ENCODE measurements at regions not wholly inside any gene's neighbourhood (a gene's known extent, or its start where the extent isn't known, plus 50 kb on each side); places are given as distances from the start of the nearest gene placed in this dataset.
"Not testable (repeated sequence)": the region's sequence is repeated elsewhere in the genome, so short reads cannot be mapped to it uniquely, and the experiment has no call there.

DNA sequence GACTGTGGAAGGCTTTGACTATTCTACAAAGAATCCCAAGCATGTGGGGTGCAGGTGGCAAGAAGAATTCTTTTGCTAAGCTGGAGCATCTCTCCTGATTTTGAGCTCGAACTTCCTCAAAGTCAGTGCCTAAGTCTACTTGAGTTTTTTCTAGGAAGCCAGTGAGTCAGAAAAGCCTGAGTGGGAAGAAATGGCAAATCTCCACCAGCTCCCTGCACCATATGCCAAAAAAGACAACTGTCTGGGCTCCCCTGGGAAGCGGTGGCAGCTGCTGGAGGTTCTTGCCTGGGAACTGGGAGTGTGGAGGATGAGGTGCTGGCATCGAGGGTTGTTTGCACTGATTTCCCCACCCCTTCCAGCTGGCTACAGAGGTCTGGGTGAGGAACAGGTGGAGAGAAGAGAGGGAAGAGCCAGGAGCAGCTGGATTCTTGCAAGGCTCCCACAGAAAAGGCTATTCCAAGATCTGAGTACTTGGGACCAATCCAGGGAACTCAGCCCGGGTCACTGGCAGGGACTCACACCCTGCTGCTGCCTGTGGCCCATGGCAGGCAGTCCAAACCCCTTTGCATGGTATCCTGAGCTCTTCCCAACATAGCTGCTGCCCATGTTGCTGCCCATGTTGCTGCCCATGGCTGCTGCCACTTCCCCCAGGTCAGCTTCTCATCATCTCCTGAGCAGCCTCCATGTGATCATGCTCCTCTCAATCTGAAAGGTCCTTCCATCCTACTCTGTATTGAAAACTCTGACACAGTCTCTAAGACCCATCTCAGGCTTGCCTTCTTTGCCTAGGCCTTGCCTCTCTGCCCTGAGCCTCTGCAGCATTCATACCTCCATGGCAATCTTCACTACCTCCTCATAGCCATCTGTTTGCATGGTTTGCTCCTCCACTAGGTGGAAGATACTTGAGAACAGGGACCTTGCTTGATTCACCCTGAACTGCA, 128.3 kb upstream of the SPATS2L start:
- no peak for DNase-seq

DNA sequence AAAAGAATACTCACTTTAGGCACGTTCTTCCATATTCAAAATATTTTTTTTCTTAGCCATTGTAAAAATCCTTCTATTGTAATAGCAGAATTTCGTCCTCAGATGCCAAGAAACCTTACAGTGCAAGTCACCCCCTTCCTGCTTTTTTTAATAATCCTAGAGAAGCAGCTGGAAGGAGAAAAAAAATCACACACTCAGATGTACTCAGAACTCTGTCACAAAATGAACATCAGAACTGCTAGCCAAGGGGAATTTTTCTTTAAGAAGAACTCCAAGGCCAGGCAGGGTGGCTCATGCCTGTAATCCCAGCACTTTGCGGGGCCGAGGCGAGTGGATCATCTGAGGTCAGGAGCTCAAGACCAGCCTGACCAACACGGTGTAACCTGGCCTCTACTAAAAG, 127.3 kb upstream of the SPATS2L start:
- no peak for DNase-seq

DNA sequence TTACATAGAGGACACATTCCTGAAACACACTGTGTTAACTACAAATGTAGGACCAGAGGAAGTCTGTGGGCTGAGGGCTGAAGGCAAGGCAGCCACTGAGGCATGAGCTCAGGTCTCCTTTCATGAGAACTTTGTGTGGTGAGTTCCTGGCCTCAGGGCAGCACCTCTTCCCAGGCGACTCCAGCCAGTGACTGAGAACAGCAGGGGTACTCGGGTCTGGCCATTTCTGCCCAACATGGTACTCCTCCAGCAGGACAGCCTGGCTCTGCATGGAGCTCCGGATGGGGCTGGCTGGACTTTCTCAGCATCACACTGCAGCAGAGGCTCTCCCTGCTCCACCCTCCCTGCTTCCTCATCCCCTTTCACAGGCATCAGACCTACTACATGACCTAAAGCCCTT, 125.5 kb upstream of the SPATS2L start:
- DNase-seq, result no peak

DNA sequence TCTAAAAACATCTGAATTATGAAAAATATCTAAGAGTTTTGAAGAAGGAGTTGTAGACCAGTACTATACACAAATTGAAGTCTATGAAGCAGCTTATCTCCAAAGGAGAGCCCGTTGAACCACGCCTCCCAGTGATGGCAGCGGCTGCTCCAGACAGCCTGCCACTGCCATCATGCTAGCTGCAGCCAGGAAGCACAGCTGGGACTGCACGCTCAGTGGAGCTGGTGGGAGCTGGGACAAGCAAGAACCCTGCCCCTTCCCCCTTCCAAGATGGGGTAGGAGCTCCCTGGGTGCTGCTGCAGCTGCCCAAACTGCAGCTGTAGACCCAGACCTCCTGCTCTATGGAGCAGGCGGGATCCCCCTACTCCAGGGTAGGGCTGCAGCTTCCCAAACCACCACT, 124.7 kb upstream of the SPATS2L start:
- DNase-seq, result no peak

DNA sequence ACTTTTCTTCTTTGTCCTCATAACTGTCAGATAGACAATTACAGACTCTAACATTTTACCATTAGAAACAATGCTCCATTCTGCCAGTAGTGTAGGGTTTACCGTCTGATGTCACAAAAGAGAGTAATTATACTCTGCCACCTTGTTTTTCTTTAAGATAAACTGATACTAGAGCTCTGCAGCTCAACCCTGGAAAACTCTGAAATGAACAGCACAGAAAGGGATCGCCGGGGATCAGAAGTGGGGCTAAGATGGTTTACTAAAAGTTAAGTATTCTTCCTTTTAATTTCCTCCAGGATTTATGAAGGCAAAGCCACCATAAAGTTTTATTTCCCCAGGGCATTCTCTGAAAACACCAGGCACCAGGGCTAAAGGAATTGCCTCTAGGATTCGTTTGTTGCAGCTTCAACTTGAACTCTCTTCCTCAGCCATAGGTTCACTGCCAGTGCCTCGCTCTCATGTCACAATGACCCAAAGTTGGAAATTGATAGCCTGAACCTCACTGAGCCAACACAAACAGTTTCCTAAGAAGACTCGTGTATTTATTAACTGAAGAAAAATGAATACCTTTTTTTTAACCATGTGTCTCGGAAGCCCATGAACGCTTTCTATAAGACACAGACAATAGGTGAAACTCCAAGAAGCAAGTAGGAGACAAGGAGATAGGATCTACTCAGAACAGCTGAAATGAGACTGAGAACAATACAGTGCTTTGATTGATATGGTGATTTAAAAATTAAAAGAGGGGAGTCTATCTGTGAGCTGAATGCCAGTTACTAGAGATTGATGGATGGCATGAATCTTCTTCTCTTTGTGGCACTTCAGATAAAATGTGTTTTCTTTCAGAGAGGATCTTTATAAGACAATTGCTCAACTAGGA, 121.5 kb upstream of the SPATS2L start:
- DNase-seq, result no peak

DNA sequence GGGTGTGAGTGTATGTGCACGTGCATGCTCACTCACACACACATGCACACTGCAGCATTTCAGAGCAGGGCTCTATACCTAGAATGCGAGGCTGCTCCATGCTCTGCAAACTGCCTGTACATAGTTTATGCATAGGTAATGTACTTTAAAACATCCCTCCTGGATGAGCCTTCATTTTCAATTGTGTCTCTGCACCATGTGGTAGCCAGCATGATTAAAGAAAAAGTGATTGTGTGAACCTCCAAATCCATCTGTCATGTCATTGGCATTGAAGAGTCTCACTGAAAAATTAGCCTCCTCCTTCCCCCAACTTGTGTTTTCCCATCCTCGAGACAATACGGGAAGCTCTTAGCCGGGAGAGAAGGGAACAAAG, 120.9 kb upstream of the SPATS2L start:
- no peak for DNase-seq

DNA sequence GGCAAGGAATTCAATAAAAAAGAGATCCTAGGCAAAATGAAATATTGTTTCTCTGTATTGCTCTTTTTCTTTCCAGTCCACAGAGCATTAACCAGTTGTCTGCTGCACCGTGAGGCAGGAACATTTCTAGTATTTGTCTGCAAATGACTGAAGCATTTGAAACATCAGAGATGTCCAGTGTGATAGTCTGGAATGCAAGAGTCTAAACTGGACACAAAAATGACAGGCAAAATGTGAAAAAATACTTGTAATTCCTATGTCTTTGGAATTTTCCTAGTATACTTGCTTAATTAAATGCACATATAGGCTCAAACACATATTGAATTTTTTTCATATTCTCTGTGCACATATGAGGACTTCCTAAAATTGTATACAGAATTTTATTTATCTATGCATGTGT, 120.5 kb upstream of the SPATS2L start:
- DNase-seq, result no peak

DNA sequence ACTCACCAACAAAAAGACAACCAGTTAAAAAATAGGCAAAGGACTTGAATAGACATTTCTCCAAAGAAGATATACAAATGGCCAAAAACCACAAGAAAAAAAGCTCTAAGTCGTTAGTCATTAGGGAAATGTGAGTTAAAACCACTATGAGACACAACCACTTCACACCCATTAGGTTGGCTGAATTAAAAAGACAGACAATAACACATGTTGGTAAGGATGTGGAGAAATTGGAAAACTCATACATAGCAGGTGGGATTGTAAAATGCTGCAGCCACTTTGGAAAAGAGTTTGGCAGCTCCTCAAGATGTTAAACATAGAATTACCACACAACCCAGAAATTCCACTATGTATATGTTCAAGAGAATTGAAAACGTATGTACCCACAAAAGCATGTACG, 117.6 kb upstream of the SPATS2L start:
- DNase-seq, result peak; percentile 52

DNA sequence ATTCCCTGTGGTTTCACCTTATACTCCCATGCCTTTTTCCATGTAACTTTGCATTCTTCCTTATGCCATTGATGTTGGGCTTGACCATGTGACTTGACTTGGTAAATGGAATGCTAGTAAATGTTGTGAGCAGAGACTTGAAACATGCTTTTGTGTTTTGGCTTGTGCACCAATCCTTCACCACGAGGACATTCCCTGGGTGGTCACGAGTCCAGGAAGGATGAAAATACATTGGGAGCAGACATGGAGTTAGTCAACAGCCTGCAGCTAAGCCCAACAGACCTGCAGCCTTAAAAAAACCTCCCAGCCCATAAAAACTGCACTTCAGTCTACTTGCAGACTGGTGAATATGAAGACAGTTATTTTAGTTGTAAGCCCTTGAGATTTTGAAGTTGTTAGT, 116.5 kb upstream of the SPATS2L start:
- no peak for DNase-seq

DNA sequence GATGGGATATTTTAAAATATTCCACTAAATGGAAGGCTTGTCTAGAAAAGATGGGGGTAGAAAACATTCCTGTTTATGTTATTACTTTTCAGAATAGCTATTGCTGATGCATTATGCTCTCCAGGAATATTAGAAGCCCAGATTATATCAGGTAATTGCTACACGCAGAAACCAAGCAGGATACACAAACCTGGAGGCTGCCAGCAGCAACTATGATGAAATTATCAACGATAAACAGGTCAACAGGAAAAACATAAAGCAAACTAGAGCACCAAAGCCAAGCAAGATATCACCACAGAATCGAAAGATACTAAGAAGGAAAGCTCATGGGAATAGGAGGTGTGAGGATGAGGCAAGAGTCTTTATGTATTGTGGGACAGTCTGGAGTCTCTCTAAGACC, 113.2 kb upstream of the SPATS2L start:
- no peak for DNase-seq

DNA sequence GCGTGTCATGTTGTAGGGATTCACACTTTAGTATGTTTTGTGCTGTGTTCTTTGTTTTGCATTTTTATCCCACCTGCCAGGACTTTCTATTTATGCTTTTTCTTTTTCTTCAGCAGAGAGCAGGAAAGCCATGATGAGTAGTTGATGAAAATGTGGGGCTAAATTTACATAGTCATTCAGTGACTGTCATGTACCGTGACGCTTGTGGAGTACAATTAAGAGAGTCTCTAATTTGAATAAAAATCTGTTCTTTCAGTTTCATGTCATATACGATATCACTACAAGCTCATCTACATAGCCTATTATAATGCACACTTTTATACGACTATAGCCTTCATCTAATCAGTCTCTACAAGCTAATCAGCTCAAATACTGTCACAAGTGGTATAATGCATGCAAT, 112.7 kb upstream of the SPATS2L start:
- no peak for DNase-seq

DNA sequence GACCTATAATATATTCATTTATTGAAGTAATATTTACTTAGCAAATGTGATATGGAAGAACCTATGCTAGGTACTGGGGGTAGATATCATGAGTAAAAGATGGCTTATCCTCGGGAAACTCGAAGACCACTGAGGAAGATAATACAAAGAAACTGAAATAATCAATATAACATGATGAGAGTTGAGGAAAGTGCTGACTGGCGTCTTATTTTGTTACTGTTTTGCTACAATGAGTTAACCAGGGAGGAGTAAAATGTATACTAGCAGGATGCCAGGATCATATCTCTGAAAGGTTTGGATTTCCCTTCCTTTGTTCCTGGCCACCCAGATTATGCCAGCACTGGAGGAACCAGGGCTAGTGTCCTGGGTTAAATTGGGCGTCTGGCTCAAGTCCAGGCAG, 111.7 kb upstream of the SPATS2L start:
- no peak for DNase-seq

DNA sequence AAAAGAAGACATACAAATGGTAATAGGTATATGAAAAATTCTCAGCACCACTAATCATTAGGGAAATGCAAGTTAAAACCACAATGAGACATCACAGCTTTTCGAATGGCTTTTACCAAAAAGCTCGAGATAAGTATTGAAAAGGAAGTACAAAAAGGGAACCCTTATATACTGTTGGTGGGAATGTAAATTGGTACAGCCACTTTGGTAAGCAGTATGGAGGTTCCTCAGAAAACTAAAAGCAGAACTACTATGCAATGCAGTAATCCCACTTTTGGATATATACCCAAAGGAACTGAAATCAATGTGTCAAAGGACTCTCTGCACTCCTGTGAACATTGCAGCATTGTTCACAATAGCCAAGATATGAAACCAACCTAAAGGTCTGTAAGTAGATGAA, 107.5 kb upstream of the SPATS2L start:
- DNase-seq, result peak; percentile 99

DNA sequence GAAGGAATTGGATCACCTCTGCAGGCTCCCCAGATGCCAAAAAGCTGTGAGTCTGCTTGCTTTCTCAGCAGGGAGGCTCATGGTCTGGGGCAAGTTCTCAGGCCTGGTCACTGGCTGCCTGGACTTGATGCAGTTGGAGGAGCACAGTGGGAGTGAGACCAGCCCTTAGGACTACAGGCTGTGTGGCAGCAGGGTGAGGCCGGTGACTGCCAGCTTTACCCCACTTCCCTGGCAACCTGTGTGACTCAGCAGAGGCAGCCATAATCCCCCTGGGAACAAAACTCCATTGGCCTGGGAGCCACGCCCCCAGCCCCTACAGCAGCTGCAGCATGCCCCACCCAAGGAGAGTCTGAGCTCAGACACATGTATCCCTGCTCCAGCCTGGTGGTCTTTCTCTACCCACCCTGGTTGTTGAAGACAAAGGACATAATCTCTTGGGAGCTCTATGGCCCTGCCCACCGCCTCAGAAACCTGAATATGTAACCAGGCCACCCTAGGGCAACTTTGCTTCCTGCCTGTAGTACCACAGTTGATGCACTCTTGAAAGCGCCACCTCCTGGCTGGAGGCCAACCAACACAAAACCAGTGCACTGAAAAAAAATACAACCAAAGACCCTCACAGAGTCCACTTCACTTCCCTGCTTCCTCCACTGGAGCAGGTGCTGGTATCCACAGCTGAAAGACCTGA, 106.8 kb upstream of the SPATS2L start:
- peak; percentile 30 for DNase-seq

DNA sequence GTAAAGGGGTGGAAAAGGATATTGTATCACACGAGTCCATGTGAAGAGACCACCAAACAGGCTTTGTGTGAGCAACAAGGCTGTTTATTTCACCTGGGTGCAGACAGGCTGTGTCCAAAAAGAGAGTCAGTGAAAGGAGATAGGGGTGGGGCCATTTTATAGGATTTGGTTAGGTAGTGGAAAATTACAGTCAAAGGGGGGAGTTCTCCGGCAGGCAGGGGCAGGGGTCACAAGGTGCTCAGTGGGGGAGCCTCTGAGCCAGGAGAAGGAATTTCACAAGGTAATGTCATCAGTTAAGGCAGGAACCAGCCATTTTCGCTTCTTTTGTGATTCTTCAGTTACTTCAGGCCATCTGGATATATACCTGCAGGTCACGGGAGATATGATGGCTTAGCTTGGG, 104.7 kb upstream of the SPATS2L start:
- not testable (repeated sequence) for DNase-seq

DNA sequence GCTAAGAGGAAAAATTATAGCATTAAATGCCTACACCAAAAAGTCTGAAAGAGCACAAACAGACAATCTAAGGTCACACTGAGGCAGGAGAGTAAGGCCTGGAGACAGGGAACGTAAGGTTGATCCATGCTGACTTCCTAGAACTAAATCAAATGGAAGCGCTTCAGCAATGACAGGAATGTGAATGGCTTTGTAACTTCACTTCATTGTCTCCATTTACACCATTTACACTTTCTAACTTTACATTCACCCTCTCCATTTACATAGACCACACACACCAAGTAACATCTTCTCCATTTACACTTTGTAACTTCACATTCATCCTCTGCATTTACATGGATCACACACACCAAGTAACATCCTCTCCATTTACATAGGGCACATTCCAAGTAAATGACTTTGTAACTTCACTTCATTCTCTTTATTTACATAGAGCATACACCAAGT, 103.1 kb upstream of the SPATS2L start:
- no peak for DNase-seq

DNA sequence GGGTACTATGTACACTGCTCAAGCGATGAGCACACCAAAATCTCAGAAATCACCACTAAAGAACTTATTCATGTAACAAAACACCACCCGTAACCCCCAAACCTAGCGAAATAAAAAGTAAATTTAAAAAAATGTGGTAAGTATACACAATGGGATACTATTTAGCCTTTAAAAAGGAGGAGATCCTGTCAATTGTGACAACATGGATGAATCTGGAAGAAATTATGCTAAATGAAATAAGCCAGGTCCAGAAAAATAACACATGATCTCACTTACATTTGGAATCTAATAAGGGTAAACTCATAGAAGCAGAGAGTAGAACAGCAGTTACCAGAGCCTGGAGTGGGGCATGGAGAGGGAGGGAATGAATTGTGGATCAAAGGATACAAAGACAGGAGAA, 98.5 kb upstream of the SPATS2L start:
- DNase-seq, result no peak

DNA sequence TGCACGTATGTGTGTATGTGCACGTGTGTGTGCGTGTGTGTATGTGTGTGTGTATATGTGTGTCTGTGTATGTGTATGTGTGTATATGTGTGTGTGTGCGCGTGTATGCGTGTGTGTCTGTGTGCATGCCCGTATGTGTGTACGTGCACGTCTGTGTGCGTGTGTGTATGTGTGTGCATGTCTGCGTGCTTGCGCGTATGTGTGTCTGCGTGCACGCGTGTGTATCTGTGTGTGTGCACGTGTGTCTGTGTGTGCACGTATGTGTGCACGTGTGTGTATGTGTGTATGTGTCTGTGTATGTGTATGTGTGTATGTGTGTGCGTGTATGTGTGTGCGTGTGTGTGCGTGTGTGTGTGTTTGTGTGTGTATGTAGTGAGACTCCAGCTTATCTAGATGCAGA, 97.5 kb upstream of the SPATS2L start:
- DNase-seq, result no peak

DNA sequence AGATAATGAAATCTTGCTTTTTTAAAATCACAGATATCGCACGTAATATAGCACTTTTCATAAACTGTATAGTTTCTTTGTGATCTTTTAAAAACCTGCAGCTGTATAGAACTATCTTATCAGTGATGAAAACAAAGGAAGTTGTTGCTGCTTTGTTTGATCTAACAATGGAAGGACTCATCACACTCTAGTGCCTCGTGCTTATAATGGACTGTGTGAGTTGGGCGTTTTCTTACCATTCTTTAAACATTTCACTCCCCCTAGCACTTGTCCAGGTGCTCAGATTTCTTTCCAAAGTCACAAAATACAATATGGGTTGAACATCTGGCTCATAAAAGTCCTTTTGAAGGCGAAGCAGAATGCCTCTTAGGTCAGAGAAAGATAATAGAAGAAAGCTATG, 94.8 kb upstream of the SPATS2L start:
- DNase-seq, result no peak

DNA sequence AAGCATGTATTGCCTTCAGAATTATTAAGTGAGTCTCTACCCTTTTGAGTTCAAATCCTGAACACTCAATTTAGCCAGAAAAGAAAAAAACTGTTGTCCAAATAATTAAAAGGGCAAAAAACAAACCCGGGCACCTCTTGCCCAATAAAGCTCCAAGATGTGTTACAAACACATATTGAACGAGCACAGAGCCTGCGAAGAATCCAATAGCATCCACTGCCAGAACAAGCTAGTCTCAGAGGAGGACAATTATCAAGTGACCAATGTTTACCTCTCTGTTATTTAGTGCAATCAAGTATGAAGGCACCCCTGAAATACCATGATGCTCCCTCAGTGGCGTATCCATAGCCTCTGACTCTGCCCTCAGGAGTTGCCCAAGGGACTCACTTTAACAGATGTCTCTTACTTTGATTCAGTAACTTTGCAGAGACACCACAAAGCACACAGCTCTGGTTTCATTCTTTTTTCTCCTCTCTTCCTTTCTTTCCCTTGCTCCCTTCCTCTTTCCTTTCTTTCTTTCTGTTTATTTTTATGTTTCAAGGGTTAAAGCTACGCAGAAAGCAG, 93.5 kb upstream of the SPATS2L start:
- DNase-seq, result no peak

DNA sequence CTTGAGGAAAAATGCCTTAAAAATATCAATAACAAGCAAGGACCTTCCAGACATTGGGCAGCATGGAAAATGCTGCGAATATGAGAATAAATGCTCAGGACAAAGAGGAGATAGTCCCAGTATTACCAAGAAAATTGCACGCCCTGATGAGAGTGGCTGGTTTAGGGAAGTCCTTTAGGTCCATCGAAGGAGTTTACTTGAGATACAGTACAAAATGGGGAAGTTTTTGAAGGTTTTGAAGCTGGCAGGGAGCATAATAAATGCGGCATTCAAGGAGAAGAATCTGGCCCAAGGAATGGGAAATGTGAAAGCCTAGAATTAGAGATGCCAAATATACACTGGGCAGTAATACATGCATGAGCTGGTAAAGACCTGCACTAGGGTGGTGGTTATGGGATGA, 90.2 kb upstream of the SPATS2L start:
- DNase-seq, result peak; percentile 41

DNA sequence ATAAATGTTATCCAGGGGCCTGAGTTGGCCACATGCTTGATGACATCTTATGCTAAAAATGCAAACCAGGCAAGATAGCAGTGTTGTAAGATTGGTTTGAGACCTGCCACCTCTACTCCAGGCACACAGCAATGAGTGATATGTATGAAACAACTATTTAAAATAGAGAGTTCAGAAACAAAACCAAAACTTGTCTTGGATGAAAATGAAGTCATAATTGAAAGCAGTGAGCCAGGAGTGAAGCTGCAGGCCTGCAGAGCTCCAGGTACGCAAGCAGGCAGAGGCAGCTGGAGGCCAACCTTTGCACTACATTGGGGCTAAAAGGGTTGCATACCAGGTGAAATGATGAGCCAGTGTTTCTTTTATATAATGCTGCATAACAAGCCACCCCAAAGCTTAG, 89.2 kb upstream of the SPATS2L start:
- DNase-seq, result no peak

DNA sequence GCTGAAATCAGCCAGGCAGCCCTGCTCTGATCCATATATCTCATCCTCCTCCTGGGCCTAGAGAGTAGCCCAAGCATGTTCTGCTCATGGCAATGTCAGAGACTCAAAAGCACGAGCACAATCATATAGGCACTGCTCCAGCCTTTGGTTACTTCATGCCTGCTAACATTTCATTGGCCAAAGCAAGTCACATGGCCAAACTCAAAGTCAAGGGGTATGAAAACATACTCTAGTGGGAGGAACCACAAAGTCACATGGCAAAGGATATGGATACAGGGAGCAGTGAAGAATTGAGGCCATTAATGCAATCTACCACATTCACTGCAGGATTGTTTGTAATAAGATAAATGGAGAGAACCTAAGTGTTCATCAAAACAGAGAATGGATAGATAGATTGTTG, 87.8 kb upstream of the SPATS2L start:
- DNase-seq, result no peak

Data from MV-4-11 (cell line).